ENCODE measurements at regions not wholly inside any gene's neighbourhood (a gene's known extent, or its start where the extent isn't known, plus 50 kb on each side); places are given as distances from the start of the nearest gene placed in this dataset.

- intact Hi-C loops (cut with DNase I; ENCODE audit: low total_unique reads): no loop called here
- 20 to 36% methylated on average over 2 of the region's 2 CpGs for WGBS, 2 donors
- H3K4me3 ChIP-seq (ENCODE audit: low read depth, poor library complexity, severe bottlenecking): no peak overlapping the region
- DNase-seq (ENCODE audit: low spot score in 2 of 2): no peak
- no peak for TF ChIP-seq POLR2A (IDR thresholded peaks at IDR 0.05)
- TF ChIP-seq CTCF (IDR thresholded peaks at IDR 0.05): no peak
These were observed 123.7 kb upstream of the KLF7 start for GRCh38 chr2:207289295-207290018.

GRCh38 chr2:207290833-207291624 lies 125.3 kb upstream of the KLF7 start:
- TF ChIP-seq POLR2A (IDR thresholded peaks at IDR 0.05) (no peak), CTCF (IDR thresholded peaks at IDR 0.05) (no peak)
- no peak for DNase-seq (ENCODE audit: low spot score in 2 of 2)
- 90 to 91% methylated on average over 5 of the region's 5 CpGs for WGBS, 2 donors
- intact Hi-C loops (cut with DNase I; ENCODE audit: low total_unique reads): no loop called here
- H3K4me3 ChIP-seq (ENCODE audit: low read depth, poor library complexity, severe bottlenecking): no peak overlapping the region

- 88 to 90% methylated on average over 5 of the region's 5 CpGs for whole genome bisulfite sequencing, 2 donors
- intact Hi-C loops (cut with DNase I; ENCODE audit: low total_unique reads): no loop called here
- no peak for TF ChIP-seq CTCF (IDR thresholded peaks at IDR 0.05)
- no peak for TF ChIP-seq POLR2A (IDR thresholded peaks at IDR 0.05)
- no peak overlapping the region for H3K4me3 ChIP-seq (ENCODE audit: low read depth, poor library complexity, severe bottlenecking)
- no peak for DNase-seq (ENCODE audit: low spot score in 2 of 2)
These were observed 126.0 kb upstream of the KLF7 start for GRCh38 chr2:207291625-207292252.

GRCh38 chr2:207296265-207296948 lies 130.7 kb upstream of the KLF7 start:
- DNase-seq (ENCODE audit: low spot score in 2 of 2): no peak
- 67% methylated on average over 3 of the region's 3 CpGs for WGBS, 2 donors
- TF ChIP-seq POLR2A (IDR thresholded peaks at IDR 0.05) (no peak), CTCF (IDR thresholded peaks at IDR 0.05) (no peak)
- H3K4me3 ChIP-seq (ENCODE audit: low read depth, poor library complexity, severe bottlenecking): no peak overlapping the region
- intact Hi-C loops (cut with DNase I; ENCODE audit: low total_unique reads): no loop called here

GRCh38 chr2:207300817-207301216 lies 135.1 kb upstream of the KLF7 start:
- intact Hi-C loops (cut with DNase I; ENCODE audit: low total_unique reads): no loop called here
- DNase-seq (ENCODE audit: low spot score in 2 of 2): no peak

GRCh38 chr2:207304761-207305160 lies 139.0 kb upstream of the KLF7 start:
- 82 to 89% methylated on average over 5 of the region's 5 CpGs for WGBS, 2 donors

More at GRCh38 chr2:207300817-207301216, 135.1 kb upstream of the KLF7 start:
- TF ChIP-seq POLR2A (IDR thresholded peaks at IDR 0.05): no peak
- no peak overlapping the region for H3K4me3 ChIP-seq (ENCODE audit: low read depth, poor library complexity, severe bottlenecking)
- 90 to 97% methylated on average over 1 of the region's 1 CpG for WGBS, 2 donors

More at GRCh38 chr2:207304761-207305160, 139.0 kb upstream of the KLF7 start:
- TF ChIP-seq CTCF (IDR thresholded peaks at IDR 0.05) (no peak), POLR2A (IDR thresholded peaks at IDR 0.05) (no peak)
- intact Hi-C loops (cut with DNase I; ENCODE audit: low total_unique reads): no loop called here
- no peak for DNase-seq (ENCODE audit: low spot score in 2 of 2)
- H3K4me3 ChIP-seq (ENCODE audit: low read depth, poor library complexity, severe bottlenecking): no peak overlapping the region

Data from lower leg skin (tissue), 4 donors.